OCI-LY1 (cell line): ENCODE measurements at regions not wholly inside any gene's neighbourhood (a gene's known extent, or its start where the extent isn't known, plus 50 kb on each side); places are given as distances from the start of the nearest gene placed in this dataset.

Source experiments
- H2AFZ ChIP-seq: fragments of 200-600 bp; sonication (generic), shearing (Covaris generic); 2 replicates; pipeline ENCODE4 v1.6.0; 2014; ENCODE audit warnings: antibody characterized with exemption, mild to moderate bottlenecking, low read length
- H3F3A ChIP-seq: fragments of 200-600 bp; sonication (generic), shearing (Covaris generic); 2 replicates; pipeline ENCODE4 v1.6.0; 2014; ENCODE audit warnings: mild to moderate bottlenecking, antibody characterized with exemption, low read length, moderate library complexity; ENCODE audit not compliant: insufficient read depth
- H3K27ac ChIP-seq: fragments of 200-600 bp; sonication (generic); 2 replicates; pipeline ENCODE4 v1.5.1; 2014; ENCODE audit warnings: low read length, mixed run types, mild to moderate bottlenecking, low read depth; ENCODE audit not compliant: poor library complexity, severe bottlenecking
- H3K27me3 ChIP-seq: fragments of 200-600 bp; sonication (generic); 2 replicates; pipeline ENCODE4 v1.6.0; 2014; ENCODE audit warnings: antibody characterized with exemption, mild to moderate bottlenecking, low read length, moderate library complexity; ENCODE audit not compliant: insufficient read depth
- H3K36me3 ChIP-seq: fragments of 200-600 bp; sonication (generic); 2 replicates; pipeline ENCODE4 v1.6.1; 2014; ENCODE audit warnings: mild to moderate bottlenecking, antibody characterized with exemption, low read length, moderate library complexity, mixed read lengths; ENCODE audit not compliant: insufficient read depth
- H3K4me1 ChIP-seq: fragments of 200-600 bp; sonication (generic); 2 replicates; pipeline ENCODE4 v1.5.1; 2014; ENCODE audit warnings: mild to moderate bottlenecking, low read length, moderate library complexity; ENCODE audit not compliant: insufficient read depth, severe bottlenecking
- H3K4me2 ChIP-seq: fragments of 200-600 bp; sonication (generic), shearing (Covaris generic); 2 replicates; pipeline ENCODE4 v1.6.1; 2014; ENCODE audit warnings: low read length
- H3K4me3 ChIP-seq: fragments of 200-600 bp; sonication (generic); 2 replicates; pipeline ENCODE4 v1.5.1; 2014; ENCODE audit warnings: low read length, low read depth, mild to moderate bottlenecking, mixed read lengths; ENCODE audit not compliant: poor library complexity, severe bottlenecking
- H3K79me2 ChIP-seq: fragments of 200-600 bp; shearing (Covaris generic); 2 replicates; pipeline ENCODE4 v1.6.1; 2016; ENCODE audit warnings: mixed run types, low read length, mixed read lengths; ENCODE audit not compliant: insufficient read depth
- H3K9ac ChIP-seq: fragments of 200-600 bp; sonication (generic), shearing (Covaris generic); 2 replicates; pipeline ENCODE4 v1.6.1; 2014; ENCODE audit warnings: mild to moderate bottlenecking, low read length, mixed read lengths
- H3K9me2 ChIP-seq: fragments of 200-600 bp; sonication (generic), shearing (Covaris generic); 2 replicates; pipeline ENCODE4 v1.6.1; 2014; ENCODE audit warnings: low read depth, mild to moderate bottlenecking, low read length, mixed read lengths
- H3K9me3 ChIP-seq: fragments of 200-600 bp; shearing (Covaris generic); 2 replicates; pipeline ENCODE4 v1.6.1; 2014; ENCODE audit warnings: low read length, mixed read lengths
- H4K20me1 ChIP-seq: fragments of 200-600 bp; sonication (generic), shearing (Covaris generic); 2 replicates; pipeline ENCODE4 v1.6.0; 2016; ENCODE audit warnings: mild to moderate bottlenecking, low read length; ENCODE audit not compliant: insufficient read depth
- EZH2 ChIP-seq: fragments of 200-600 bp; sonication (generic), shearing (Covaris generic); IDR thresholded peaks from 2 replicates; pipeline ENCODE4 v1.8.0; 2017; ENCODE audit warnings: borderline replicate concordance, mixed run types, mild to moderate bottlenecking, antibody characterized with exemption, low read length, moderate library complexity, mixed read lengths
- TF ChIP-seq, protein P1 (sequence below): fragments of 200-600 bp; sonication (generic), shearing (Covaris generic); IDR thresholded peaks from 2 replicates; pipeline ENCODE4 v1.5.1; 2017; ENCODE audit warnings: mild to moderate bottlenecking, antibody characterized with exemption, low read length, moderate library complexity, mixed read lengths

DNA sequence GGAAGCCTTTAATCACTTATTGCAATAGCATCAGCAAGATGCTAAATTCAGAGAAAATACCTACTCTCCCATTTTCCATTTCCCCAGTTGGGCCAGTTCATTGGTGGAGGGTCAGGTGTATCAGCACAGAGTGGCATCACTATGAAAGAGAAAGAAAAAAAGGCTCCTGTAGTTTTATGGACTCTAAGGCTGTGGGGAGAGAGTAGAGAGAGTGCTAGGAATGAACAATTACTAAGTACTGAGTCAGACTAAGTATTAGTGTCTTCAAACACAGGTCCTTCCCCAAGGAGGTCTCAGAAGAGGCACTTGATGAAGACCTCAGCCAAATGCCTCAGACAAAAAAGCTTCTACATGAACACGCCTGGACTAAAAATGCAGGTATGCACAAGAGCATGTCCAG is 1061.9 kb downstream of the FSTL5 start:
- TF ChIP-seq, protein P1, sequence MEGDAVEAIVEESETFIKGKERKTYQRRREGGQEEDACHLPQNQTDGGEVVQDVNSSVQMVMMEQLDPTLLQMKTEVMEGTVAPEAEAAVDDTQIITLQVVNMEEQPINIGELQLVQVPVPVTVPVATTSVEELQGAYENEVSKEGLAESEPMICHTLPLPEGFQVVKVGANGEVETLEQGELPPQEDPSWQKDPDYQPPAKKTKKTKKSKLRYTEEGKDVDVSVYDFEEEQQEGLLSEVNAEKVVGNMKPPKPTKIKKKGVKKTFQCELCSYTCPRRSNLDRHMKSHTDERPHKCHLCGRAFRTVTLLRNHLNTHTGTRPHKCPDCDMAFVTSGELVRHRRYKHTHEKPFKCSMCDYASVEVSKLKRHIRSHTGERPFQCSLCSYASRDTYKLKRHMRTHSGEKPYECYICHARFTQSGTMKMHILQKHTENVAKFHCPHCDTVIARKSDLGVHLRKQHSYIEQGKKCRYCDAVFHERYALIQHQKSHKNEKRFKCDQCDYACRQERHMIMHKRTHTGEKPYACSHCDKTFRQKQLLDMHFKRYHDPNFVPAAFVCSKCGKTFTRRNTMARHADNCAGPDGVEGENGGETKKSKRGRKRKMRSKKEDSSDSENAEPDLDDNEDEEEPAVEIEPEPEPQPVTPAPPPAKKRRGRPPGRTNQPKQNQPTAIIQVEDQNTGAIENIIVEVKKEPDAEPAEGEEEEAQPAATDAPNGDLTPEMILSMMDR = no peak
- TF ChIP-seq EZH2 = no peak
- Histone ChIP-seq H3K36me3 (no peaks in the 10 kb centered on the region), H3K9me2 (no peaks in the 10 kb centered on the region), H3K27me3 (no peaks in the 10 kb centered on the region), H3K27ac (no peak overlapping the region), H3F3A (no peaks in the 10 kb centered on the region), H3K79me2 (no peaks in the 10 kb centered on the region), H3K9me3 (no peaks in the 10 kb centered on the region), H3K4me1 (no peaks in the 10 kb centered on the region), H3K9ac (no peak overlapping the region), H2AFZ (no peak overlapping the region), H4K20me1 (no peaks in the 10 kb centered on the region), H3K4me3 (no peak overlapping the region), H3K4me2 (no peak overlapping the region)

DNA sequence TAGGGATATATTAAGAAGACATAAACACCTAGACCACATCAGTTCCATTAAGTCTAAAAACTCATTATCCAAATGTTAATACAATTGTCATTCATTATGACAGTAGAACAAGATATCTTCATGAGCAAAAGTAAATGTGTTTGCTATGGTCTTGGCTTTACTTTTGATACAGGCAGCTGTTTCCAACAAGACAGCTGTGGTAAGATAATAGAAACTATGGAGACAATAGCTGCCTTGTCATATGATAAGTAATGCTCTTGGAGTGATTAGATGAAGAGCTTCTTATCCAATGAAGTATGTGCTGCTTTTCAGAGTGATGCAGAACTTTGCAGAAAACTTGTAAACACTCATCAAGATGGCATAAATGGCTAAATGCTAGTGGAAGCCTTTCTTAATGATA is 1066.0 kb downstream of the FSTL5 start:
- H3K4me2 ChIP-seq = no peak overlapping the region
- no peaks in the 10 kb centered on the region for H3K79me2 ChIP-seq
- H3K27ac ChIP-seq = no peak overlapping the region
- no peaks in the 10 kb centered on the region for H3K9me3 ChIP-seq
- no peaks in the 10 kb centered on the region for H3K36me3 ChIP-seq
- H3K27me3 ChIP-seq = no peaks in the 10 kb centered on the region
- H3K4me3 ChIP-seq = no peak overlapping the region
- H3K4me1 ChIP-seq = no peaks in the 10 kb centered on the region
- H3K9ac ChIP-seq = no peak overlapping the region
- no peak overlapping the region for H2AFZ ChIP-seq
- no peaks in the 10 kb centered on the region for H4K20me1 ChIP-seq
- H3F3A ChIP-seq = no peaks in the 10 kb centered on the region
- TF ChIP-seq, protein P1 = no peak
- no peak for TF ChIP-seq EZH2
- no peaks in the 10 kb centered on the region for H3K9me2 ChIP-seq

DNA sequence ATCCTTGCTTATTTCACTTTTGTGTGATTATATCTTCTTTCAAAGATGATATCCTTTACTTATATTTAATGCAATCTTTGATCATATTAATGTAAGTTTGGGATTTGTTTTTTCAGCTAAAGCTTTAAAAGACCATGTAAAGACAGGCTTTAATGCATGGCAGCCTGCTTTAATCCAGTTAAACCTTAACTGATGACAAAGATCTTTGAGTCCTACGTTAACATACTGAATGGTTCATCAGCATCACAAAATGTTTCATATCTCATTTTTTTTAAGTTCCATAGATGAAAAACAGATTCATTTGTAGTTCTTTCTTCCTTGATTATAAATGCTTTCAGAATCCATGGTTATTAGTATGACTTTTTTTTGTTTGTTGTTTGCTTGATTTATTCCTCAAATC is 1102.8 kb downstream of the FSTL5 start:
- H3K9me2 ChIP-seq = no peaks in the 10 kb centered on the region
- no peaks in the 10 kb centered on the region for H3K4me1 ChIP-seq
- no peak overlapping the region for H2AFZ ChIP-seq
- H3K4me2 ChIP-seq = no peak overlapping the region
- no peak overlapping the region for H3K9ac ChIP-seq
- H3K4me3 ChIP-seq = no peak overlapping the region
- H4K20me1 ChIP-seq = no peaks in the 10 kb centered on the region
- no peaks in the 10 kb centered on the region for H3K9me3 ChIP-seq
- H3K27me3 ChIP-seq = no peaks in the 10 kb centered on the region
- H3K27ac ChIP-seq = no peak overlapping the region
- H3K36me3 ChIP-seq = no peaks in the 10 kb centered on the region
- H3K79me2 ChIP-seq = no peaks in the 10 kb centered on the region
- H3F3A ChIP-seq = no peaks in the 10 kb centered on the region
- TF ChIP-seq, protein P1 = no peak
- TF ChIP-seq EZH2 = no peak
